PFSK-1 (cell line): ENCODE measurements at regions not wholly inside any gene's neighbourhood (a gene's known extent, or its start where the extent isn't known, plus 50 kb on each side); places are given as distances from the start of the nearest gene placed in this dataset.

Experiments
- FOXP2 ChIP-seq: optimal IDR thresholded peaks from 2 replicates; pipeline ENCODE3; 2011; ENCODE audit warnings: borderline replicate concordance, control low read depth, inconsistent platforms; ENCODE audit not compliant: insufficient read depth; ENCODE audit errors: extremely low read length, extremely low read depth
- POLR2AphosphoS5 ChIP-seq: IDR thresholded peaks from 2 replicates; pipeline ENCODE4 v1.6.1; 2012; ENCODE audit warnings: low read depth, mild to moderate bottlenecking, control low read depth, low read length, moderate library complexity
- REST ChIP-seq, 2 experiments: IDR thresholded peaks; 2 replicates each; pipeline versions ENCODE4 v1.6.1 to v1.8.0; 2011 to 2012; ENCODE audit warnings: low read depth in 2 of 2, low read length in 2 of 2, control low read depth in 1 of 2, inconsistent platforms in 1 of 2, mild to moderate bottlenecking in 1 of 2, moderate library complexity in 1 of 2; ENCODE audit not compliant: insufficient read depth in 1 of 2
- TAF1 ChIP-seq: IDR thresholded peaks from 2 replicates; pipeline ENCODE4 v1.6.1; 2012; ENCODE audit warnings: low read length, control low read depth, borderline replicate concordance; ENCODE audit not compliant: insufficient read depth

DNA sequence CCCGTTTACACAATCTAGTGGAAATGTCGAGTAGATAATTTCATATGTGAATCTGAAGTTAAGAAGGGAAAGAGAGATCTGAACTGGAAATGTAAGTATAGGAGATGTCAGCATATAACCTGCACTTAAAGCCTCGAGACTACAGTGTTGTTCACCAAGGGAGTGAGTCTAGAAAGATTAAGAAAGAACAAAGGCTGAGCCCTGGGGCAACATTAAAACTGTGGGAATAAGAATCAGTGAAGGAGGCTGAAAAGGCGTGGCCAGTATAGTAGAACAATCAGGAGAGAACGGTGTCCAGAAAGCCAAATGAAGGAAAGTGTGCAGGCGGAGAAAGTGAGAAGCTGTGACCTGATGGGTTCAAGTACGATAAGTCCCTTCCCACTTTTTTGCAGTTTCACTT is 118.8 kb upstream of the TENM3 start:
- TF ChIP-seq TAF1, result no peak
- no peak for TF ChIP-seq POLR2AphosphoS5
- no peak for TF ChIP-seq REST (IDR thresholded peaks at IDR 0.05; ENCODE audit: insufficient read depth in 1 of 2, low read depth in 2 of 2, low read length in 2 of 2)
- no peak for TF ChIP-seq FOXP2
